ENCODE measurements at regions not wholly inside any gene's neighbourhood (a gene's known extent, or its start where the extent isn't known, plus 50 kb on each side); places are given as distances from the start of the nearest gene placed in this dataset.

DNA sequence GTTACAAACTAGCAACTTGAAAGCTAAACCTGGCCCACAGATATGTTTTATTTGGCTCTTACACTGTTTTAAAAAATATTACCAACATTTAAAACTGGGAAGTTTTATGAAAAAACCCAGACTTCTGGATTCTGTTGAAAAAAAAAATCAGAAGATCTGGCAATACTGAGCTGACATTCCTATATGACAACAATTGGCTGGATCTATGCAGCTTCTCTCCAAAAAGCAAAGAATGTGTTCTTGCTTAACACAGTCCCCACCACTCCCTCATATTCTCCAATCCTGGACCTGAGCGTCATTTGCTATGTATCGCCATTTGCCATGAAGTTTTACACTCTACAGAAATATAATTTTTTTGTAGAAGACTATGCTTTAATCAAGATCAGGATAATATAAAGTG, 859.6 kb downstream of the LTN1 start:
- H3K36me3 Mint-ChIP-seq (ENCODE audit: insufficient read depth, unreplicated experiment): no peaks in the 10 kb centered on the region
- H3K27me3 Mint-ChIP-seq (ENCODE audit: insufficient read depth, unreplicated experiment): no peaks in the 10 kb centered on the region
- no TSS peak for BruUV-seq (replicated peaks)
- CTCF ChIA-PET: no interaction called here
- no peak overlapping the region for H3K27ac Mint-ChIP-seq (ENCODE audit: low read depth, unreplicated experiment)
- no peaks in the 10 kb centered on the region for H3K4me1 Mint-ChIP-seq (ENCODE audit: insufficient read depth, unreplicated experiment)
- H3K4me3 Mint-ChIP-seq (ENCODE audit: unreplicated experiment): no peak overlapping the region
- POLR2A ChIA-PET: no interaction called here
- DNase-seq (ENCODE audit: unreplicated experiment): no peak
- no peaks in the 10 kb centered on the region for H3K9me3 Mint-ChIP-seq (ENCODE audit: unreplicated experiment)
- TF ChIP-seq, protein P1, sequence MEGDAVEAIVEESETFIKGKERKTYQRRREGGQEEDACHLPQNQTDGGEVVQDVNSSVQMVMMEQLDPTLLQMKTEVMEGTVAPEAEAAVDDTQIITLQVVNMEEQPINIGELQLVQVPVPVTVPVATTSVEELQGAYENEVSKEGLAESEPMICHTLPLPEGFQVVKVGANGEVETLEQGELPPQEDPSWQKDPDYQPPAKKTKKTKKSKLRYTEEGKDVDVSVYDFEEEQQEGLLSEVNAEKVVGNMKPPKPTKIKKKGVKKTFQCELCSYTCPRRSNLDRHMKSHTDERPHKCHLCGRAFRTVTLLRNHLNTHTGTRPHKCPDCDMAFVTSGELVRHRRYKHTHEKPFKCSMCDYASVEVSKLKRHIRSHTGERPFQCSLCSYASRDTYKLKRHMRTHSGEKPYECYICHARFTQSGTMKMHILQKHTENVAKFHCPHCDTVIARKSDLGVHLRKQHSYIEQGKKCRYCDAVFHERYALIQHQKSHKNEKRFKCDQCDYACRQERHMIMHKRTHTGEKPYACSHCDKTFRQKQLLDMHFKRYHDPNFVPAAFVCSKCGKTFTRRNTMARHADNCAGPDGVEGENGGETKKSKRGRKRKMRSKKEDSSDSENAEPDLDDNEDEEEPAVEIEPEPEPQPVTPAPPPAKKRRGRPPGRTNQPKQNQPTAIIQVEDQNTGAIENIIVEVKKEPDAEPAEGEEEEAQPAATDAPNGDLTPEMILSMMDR (IDR thresholded peaks at IDR 0.05; ENCODE audit: unreplicated experiment): no peak
- intact Hi-C loops (cut with micrococcal nuclease): no loop called here

DNA sequence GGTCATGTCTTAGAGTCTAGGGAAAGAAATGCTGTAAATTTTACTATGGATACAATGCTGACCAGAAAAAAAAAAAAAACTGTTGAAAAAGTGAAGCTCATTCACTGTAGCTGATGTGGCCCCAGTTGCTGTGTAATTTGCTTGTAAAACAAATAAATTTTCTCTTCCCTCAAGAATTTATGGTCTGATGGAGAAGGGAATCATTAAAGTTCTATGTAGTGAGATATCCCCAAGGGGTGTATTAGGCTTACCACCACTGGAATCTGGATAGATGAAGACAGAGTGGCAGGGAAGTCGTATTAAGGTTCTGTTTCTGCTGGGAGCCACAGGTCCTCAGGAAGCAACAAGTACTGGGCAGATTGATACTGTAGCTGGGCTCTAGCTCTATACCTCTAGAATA, 860.0 kb downstream of the LTN1 start:
- ChIA-PET POLR2A (no interaction called here), CTCF (no interaction called here)
- no TSS peak for BruUV-seq (replicated peaks)
- no peaks in the 10 kb centered on the region for H3K27me3 Mint-ChIP-seq (ENCODE audit: insufficient read depth, unreplicated experiment)
- no peaks in the 10 kb centered on the region for H3K9me3 Mint-ChIP-seq (ENCODE audit: unreplicated experiment)
- intact Hi-C loops (cut with micrococcal nuclease): no loop called here
- no peaks in the 10 kb centered on the region for H3K4me1 Mint-ChIP-seq (ENCODE audit: insufficient read depth, unreplicated experiment)
- DNase-seq (ENCODE audit: unreplicated experiment): no peak
- no peaks in the 10 kb centered on the region for H3K36me3 Mint-ChIP-seq (ENCODE audit: insufficient read depth, unreplicated experiment)
- no peak overlapping the region for H3K4me3 Mint-ChIP-seq (ENCODE audit: unreplicated experiment)
- H3K27ac Mint-ChIP-seq (ENCODE audit: low read depth, unreplicated experiment): no peak overlapping the region
- TF ChIP-seq, protein P1 (IDR thresholded peaks at IDR 0.05; ENCODE audit: unreplicated experiment): no peak

DNA sequence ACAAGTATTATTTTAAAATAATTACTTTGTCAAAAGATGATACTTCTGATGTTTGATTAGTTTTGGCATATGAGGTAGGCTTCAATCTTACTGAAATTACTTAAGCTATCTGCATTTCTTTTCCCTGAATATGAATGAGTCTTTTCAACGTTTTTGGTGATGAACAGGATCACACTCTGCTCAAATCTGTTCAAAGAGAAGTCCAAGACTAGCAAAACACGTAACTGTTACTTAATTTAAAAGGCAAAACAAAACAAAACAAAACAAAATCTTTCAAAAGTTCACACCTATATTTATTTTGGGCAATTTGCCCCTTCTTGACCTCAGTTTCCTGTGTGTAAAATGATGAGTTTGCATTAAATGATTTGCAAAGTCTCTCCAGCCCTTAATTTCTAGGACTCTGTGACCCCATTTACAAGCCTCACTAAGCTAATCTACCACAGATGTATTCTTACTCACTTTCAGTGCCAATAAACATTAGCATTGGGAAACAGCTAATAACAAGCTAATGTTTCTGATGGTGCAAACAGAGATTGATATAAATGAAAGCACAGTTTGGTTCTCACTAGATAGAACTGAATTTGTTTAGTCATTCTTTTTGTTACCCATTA, 865.4 kb downstream of the LTN1 start:
- TF ChIP-seq, protein P1 (IDR thresholded peaks at IDR 0.05; ENCODE audit: unreplicated experiment): no peak
- DNase-seq (ENCODE audit: unreplicated experiment): no peak
- no peaks in the 10 kb centered on the region for H3K36me3 Mint-ChIP-seq (ENCODE audit: insufficient read depth, unreplicated experiment)
- intact Hi-C loops (cut with micrococcal nuclease): no loop called here
- no TSS peak for BruUV-seq (replicated peaks)
- H3K27ac Mint-ChIP-seq (ENCODE audit: low read depth, unreplicated experiment): no peak overlapping the region
- CTCF ChIA-PET: no interaction called here
- no peak overlapping the region for H3K4me3 Mint-ChIP-seq (ENCODE audit: unreplicated experiment)
- POLR2A ChIA-PET: interaction anchor here (0.5 to 1.8 kb wide), 3 partner anchors 28 to 78 kb away, joined by 3 to 4 read pairs (median 3); no protein-coding TSS in a partner anchor
- H3K27me3 Mint-ChIP-seq (ENCODE audit: insufficient read depth, unreplicated experiment): no peaks in the 10 kb centered on the region
- H3K9me3 Mint-ChIP-seq (ENCODE audit: unreplicated experiment): no peaks in the 10 kb centered on the region
- no peaks in the 10 kb centered on the region for H3K4me1 Mint-ChIP-seq (ENCODE audit: insufficient read depth, unreplicated experiment)

DNA sequence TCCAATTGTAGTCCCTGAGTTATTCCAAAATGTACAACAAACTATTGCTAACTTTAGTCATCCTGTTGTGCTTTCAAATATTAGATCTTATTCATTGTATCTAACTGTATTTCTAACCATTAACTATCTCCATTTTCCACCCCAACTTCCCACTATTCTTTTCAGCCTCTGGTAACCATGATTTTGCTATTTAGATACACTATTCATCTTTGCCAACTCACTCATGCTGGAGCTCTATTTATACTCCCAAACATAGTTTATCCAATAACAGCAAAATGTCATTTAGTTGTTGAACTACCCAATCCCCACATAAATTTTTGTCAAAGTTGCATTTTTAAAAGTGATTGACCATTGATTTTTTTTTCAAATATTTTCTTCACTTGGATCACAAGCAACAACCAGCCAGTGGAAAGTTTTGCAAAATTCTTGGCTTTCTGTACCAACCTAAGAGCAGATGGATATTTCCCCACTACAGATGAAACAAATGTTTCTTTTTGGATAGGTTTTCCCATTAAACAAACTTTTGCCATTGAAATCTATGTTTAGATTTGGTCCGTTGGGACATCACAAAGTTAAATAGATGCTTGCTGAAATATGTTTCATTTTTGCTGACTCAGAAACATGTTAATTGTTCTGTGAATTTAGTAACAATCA, 866.0 kb downstream of the LTN1 start:
- CTCF ChIA-PET: no interaction called here
- TF ChIP-seq, protein P1 (IDR thresholded peaks at IDR 0.05; ENCODE audit: unreplicated experiment): no peak
- no peak for DNase-seq (ENCODE audit: unreplicated experiment)
- Mint-ChIP-seq H3K9me3 (ENCODE audit: unreplicated experiment) (no peaks in the 10 kb centered on the region), H3K36me3 (ENCODE audit: insufficient read depth, unreplicated experiment) (no peaks in the 10 kb centered on the region), H3K27me3 (ENCODE audit: insufficient read depth, unreplicated experiment) (no peaks in the 10 kb centered on the region), H3K4me1 (ENCODE audit: insufficient read depth, unreplicated experiment) (no peaks in the 10 kb centered on the region), H3K4me3 (ENCODE audit: unreplicated experiment) (no peak overlapping the region), H3K27ac (ENCODE audit: low read depth, unreplicated experiment) (no peak overlapping the region)
- no TSS peak for BruUV-seq (replicated peaks)
- POLR2A ChIA-PET: interaction anchor here (0.7 to 1.8 kb wide), 2 partner anchors 27 to 78 kb away, joined by 3 to 4 read pairs; no protein-coding TSS in a partner anchor
- intact Hi-C loops (cut with micrococcal nuclease): no loop called here

All from MCF 10A (cell line).